NCI-H2196 treated with DMSO at 0.1 percent for 48 hours (cell line): ENCODE measurements at regions not wholly inside any gene's neighbourhood (a gene's known extent, or its start where the extent isn't known, plus 50 kb on each side); places are given as distances from the start of the nearest gene placed in this dataset.

Experiments used
- DNase-seq: peaks from one replicate; lab custom pipeline; 2025; ENCODE audit not compliant: unreplicated experiment; lab: John Stamatoyannopoulos, UW

GRCh38 chr3:72698154-72698917 is 149.9 kb downstream of the SHQ1 start:
- no peak for DNase-seq

DNA sequence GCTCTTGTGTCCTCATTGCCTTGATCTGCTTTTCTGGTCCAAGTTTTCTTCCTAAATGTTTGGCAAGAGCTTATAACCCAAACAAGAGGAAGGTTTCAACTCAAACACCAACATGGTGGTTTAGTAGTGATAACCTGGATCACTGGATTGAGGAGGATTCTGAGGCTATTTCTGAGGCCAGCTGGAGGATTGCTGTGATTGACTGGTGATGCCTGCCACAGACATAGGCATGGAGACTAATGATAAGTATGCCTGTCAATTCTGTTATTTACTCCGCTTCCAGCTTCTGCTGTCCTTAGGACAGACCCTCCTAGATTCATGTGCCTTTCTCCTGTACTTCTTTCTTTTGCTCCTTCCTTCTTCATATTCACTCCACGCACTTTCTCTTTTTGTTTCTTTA is 150.5 kb downstream of the SHQ1 start:
- no peak for DNase-seq

- no peak for DNase-seq
Observed at GRCh38 chr3:72696815-72697214, 151.4 kb downstream of the SHQ1 start.

DNA sequence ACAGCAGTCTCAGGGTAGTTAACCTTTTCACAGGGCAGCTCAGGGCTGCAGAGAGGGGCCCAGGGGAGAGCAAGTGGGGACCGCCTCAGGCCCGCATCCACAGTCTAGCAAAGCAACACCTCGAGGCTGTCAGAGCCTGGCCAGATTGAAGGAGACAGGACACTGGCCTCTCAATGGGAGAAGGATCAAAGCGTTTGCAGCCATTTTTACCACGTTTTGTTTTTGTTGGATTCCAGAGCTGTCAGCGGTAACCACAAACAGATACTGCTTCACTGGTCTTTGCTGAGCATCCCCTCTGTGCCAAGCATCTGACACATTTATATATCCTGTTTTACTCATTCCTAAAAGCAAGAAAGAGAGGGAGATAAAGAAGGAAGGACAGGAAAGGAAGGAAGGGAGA is 153.8 kb downstream of the SHQ1 start:
- DNase-seq: no peak

DNA sequence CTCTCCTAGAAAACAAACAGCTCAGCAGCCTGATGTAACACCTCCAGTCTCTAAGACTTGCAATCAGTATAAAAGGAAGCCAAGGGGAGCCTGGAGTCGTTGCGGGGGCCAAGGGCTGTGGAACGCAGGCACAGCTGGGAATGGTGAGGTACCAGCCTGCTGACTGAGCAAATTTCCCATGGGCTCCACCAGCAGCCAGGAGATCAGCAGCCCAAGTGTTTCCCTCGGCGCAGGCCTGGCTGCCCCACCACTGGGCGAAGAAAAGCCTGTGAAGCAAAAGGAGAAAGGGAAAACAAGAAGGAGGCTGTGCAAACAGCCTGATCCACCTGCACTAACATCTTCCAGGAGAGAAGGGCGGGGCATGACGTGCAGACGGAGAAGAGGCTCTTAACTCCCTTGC is 155.3 kb downstream of the SHQ1 start:
- no peak for DNase-seq

DNA sequence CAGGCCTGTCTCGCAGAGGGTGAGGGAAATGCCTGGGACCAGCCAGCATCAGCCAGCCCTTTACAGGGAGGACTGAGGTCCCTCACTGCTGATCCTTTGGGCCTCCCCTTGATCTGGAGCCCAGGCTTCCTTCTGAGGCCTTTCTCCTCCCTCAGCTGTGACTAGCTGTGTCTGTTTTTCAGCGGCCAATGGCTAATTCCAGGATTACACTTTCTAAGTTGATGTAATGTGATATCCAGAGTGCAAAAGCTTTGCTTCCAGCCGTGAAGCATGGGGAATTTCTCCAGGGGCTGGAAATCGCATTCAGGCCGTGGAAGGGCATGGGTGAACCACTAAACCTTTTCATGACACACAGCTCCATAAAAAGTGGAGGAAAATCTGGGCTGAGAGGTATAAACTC is 157.6 kb downstream of the SHQ1 start:
- no peak for DNase-seq

- DNase-seq: no peak
Observed at GRCh38 chr3:72682936-72683452, 165.3 kb downstream of the SHQ1 start.

GRCh38 chr3:72681598-72681997 is 166.6 kb downstream of the SHQ1 start:
- DNase-seq: no peak

DNA sequence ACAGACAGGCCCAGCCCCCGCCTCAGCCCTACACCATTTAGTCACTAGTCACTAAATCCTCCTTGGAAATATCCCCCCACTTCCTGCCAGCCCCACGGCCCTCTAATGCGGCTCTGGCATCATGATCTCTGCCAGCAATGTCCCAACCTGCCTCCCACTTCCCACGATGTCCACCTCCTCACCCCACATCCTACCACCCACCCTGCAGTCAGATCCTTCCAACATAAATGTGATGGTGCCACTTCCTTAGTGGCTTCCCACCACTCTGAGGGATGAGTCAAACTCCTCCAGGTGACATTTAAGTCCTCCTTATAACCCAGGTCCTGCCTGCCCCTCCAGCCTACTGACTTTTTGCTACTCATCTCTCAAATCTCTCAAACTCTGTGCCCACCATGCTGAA is 167.5 kb downstream of the SHQ1 start:
- no peak for DNase-seq

DNA sequence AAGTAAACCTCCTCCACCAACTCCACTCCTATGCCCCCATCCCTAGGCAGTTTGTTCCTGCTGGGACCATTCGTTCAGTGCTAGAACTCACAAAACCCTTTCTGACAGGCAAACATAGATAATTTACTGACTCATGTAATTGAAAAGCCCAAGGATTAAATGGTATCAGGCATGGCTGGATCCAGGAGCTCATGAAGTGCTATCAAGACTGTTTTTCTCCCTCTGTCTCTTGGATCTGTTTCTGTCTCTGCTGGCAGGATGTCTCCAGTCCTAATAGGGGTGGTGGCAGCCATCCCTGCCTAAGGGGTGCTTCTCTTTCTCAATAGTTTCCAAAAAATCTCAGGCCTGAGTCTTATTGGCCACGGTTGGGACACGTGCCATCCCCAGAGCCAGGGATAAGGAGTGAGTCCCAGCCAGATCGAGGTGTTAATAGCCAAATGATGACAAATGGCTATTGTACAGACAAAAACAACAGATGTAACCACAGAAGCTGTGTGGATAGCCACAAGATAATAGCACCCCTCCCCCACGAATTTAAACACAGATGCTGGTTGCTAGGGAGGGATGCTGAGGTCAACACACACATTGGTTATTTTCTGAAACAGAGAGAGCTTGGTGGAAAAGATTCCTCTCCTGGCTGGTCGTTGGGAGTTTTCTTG is 168.6 kb downstream of the SHQ1 start:
- peak; percentile 47 for DNase-seq

- no peak for DNase-seq
Observed at GRCh38 chr3:72678867-72679266, 169.4 kb downstream of the SHQ1 start.

DNA sequence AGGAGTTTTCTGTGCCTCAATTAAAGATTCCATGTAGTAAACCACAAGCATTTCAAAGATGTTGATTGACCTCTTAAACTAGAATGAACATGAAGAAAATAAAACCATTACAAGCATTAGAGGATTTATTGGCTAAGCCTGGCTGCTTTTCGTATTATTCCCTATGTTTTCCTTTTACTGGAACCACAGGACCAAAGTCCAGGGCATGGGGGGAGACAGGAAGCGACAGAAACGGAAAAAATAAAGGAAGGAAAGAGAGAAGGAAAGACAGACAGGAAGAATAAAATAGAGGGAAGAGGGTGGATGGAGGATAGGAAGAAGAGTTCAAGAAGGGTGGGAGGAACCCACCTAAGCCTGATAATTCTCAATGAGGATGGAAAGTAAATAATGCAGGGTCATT is 169.9 kb downstream of the SHQ1 start:
- no peak for DNase-seq

GRCh38 chr3:72675243-72675642 is 173.0 kb downstream of the SHQ1 start:
- DNase-seq: no peak

DNA sequence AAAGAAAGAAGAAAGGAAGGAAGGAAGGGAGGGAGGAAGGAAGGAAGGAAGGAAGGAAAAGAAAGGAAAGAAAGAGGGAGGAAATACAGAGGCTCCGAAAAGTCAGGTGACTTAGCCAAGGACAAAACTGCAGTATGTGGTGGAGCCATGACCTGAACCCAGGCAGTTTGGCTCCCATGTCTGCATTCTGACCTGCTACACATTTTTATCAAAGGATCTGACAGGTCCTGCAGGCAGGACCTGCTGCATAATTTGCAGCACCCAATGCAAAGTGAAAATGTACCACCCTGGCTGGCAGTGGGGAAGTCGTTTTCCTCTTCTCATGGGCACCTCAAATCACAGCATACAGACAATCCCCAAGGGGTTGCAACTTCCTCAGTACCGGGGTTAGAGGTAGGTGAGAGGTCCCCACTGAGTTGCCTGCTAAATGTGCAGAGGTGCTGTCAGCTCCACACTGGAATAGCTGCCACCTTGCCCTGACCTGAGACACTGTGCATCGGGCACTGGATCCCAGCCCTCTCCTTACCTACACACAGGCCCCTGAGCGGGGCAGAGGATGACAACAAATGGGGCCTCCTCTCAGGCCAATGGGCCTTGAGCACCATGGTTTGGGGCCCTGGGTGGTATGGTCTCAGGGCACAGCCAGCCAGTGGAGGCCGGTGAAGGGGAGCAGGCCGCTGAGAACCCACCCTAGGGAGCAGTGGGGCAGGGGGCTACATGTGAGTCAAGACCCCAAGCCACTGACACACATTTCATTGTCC is 175.1 kb downstream of the SHQ1 start:
- DNase-seq: no peak

GRCh38 chr3:72669224-72669623 is 179.0 kb downstream of the SHQ1 start:
- no peak for DNase-seq

DNA sequence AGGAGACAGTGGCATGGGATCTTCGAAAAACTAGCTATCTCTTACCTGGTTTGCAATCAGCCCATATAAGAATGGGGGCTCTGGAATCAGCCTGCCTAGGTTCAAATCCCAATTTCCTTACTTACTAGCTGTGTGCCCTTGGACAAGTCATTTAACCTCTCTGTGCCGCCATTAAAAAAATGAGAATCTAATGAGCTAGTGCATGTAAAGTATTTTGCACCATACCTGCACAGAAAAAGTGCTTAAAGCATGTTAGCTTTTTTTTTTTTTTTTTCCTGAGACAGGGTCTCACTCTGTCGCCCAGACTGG is 181.8 kb downstream of the SHQ1 start:
- no peak for DNase-seq

- DNase-seq: no peak
Observed at GRCh38 chr3:72665701-72666446, 182.4 kb downstream of the SHQ1 start.

DNA sequence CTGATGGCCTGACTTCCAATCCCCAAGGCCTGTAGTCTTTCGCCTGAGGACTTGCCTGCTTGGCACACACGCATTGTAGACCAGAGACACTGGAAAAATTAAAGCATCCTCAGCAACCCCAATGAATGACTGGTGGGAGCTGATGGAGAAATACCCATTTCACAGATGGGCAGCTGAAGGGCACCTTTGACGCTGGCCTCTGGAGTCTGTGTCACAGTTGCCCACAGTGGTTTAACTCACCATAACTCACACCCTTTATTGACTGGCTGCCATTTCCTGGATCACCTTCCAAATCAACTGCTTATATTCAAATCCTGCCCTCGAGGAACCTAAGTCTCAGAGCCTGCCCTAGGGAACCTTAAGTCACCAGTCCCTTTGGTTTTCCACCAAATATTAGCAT is 183.1 kb downstream of the SHQ1 start:
- DNase-seq: no peak

GRCh38 chr3:72664184-72664975 is 183.9 kb downstream of the SHQ1 start:
- no peak for DNase-seq

GRCh38 chr3:72663429-72663828 is 184.8 kb downstream of the SHQ1 start:
- peak; percentile 62 for DNase-seq

DNA sequence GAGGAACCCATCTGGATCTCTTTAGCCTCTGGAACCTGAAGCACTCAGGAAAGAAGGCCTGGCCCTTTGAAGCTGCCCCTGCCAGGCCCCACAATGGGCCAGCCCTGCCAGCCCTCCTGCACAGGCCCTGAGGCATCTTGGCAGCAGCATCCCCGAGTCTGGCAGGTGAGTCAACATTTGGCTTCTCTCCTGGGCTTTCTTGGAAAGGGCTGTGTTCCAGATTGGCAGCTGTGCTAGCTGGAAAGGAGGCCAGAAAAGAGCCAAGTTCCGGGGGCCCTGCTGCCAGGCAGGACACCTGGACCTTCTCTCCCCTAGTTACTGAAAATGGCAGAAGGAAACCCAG is 187.2 kb downstream of the SHQ1 start:
- DNase-seq: peak; percentile 71
